ENCODE measurements at regions not wholly inside any gene's neighbourhood (a gene's known extent, or its start where the extent isn't known, plus 50 kb on each side); places are given as distances from the start of the nearest gene placed in this dataset.
"Not testable (repeated sequence)": the region's sequence is repeated elsewhere in the genome, so short reads cannot be mapped to it uniquely, and the experiment has no call there.

GRCh38 chr14:57060276-57060955 lies 208.3 kb downstream of the EXOC5 start:
- no peak for DNase-seq

GRCh38 chr14:57058319-57058718 lies 210.4 kb downstream of the EXOC5 start:
- peak; percentile 53 for DNase-seq

DNA sequence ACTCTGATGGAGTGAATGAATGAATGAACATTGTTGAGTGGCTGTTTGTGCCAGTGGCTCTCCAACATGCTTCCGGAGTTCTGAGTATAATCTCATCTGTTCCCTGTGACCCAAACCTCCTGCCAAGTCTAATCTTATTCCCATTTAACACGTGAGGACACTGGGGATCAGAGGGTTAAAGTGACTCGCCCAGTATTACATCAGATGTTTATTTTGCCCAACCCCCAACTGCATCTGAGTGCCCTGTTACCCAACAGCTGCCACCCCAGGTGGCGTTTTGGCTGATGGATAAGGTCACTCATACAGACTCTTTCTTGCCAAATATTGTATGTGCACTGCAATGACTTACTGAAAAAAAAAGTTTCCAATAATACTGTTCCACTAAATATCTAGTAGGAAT lies 210.9 kb downstream of the EXOC5 start:
- DNase-seq: peak; percentile 57

GRCh38 chr14:57056522-57056921 lies 212.2 kb downstream of the EXOC5 start:
- not testable (repeated sequence) for DNase-seq

DNA sequence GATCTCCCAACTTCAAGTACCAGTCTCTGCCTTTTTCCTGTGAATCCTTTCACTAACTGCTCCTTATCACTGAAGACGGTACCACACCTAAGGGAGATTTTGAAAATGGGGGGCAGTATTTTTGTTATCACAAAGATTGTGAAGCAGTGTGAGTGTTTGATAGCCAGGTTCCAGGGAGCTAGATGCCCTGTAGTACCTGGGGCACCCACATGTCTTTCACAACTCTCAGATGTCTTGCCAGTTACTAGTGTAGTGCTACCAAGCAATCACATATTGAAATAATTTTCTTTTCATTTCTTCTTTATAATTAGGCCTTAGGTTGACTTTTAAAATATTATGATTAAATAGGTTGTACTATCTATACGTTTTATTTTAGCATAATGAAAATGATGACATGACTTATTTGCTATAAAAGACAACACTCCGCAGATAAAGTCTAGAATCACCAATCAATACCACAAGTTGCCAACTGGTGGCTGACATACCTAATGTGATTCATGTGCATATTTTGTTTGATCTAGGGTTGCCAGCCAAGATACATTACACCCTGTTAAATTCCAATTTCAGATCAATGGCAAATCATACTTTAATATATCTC lies 215.9 kb downstream of the EXOC5 start:
- DNase-seq: no peak

DNA sequence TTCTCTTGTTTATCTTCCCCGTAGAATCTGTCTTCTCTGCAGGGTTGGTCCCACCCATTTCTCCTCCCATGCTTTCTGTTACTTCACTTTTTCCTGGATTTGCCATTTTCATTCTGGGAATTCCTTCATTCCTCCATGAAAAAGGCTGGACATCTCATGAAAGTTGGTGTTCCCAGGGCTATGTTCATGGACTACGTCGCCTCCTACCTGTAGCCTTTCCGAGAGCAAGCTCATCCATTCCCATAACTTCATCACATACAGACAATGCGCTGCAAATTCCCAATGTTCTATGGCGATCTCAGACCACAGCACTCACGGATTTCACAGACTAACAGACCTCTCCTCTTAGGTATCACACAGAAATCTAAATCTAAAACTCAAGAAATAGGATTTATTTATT lies 217.1 kb downstream of the EXOC5 start:
- DNase-seq: no peak

DNA sequence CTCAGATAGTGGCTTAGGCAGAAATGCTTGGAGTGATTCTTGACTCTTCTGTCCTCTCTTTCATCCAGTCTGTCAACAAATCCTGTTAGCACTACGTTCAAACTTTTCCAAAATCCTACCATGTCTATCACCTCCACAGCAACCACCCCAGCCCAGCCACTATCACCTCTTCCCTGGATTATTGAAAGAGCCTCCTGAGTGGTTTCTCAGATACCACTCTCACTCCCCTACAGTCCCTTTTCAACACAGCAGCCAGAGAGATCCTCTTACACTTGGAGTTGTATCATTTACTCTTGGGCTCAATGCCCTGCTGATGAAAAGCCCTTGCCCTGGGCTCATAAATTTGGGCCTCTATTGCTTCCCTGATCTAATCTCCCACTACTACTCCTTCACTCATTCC lies 218.9 kb downstream of the EXOC5 start:
- no peak for DNase-seq

- no peak for DNase-seq
Observed at GRCh38 chr14:57046175-57046574, 222.5 kb downstream of the EXOC5 start.

DNA sequence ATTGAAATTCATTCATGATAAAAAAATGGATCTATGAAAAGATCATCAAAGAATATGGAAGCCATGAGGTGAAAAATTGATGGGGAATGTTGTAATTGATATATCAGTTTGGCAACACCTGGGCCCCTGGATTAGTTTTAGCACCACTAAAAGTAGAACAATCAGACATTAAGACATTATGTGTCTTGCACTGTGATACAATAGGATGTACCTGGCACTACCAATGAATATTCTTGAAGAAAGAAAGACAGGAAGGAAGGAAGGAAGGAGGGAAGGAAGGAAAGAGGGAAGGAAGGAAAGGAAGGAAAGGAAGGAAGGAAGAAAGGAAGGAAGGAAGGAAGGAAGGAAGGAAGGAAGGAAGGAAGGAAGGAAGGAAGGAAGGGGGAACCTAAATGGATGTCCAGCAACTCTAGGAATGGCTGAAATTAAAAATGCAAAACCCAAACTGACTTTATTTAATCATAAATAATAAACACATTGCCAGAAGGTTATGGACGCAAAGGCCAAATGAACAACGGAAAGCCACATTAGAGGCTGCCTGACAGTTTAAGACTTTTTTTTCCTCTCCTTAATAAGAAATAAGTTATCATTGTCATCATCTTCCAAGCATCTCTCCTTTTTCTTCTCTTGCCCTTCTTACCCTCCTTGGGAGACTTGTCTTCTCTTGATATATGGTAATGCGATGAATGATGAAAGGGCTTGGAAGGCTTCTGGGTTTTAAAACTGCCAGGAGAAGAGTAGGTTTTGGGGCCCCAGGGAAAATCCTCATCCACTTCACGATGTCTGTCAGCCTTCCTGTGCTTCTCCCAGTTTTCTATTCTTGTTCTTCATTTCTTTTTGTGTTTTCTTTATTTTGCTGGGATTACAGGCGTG lies 224.4 kb downstream of the EXOC5 start:
- not testable (repeated sequence) for DNase-seq

DNA sequence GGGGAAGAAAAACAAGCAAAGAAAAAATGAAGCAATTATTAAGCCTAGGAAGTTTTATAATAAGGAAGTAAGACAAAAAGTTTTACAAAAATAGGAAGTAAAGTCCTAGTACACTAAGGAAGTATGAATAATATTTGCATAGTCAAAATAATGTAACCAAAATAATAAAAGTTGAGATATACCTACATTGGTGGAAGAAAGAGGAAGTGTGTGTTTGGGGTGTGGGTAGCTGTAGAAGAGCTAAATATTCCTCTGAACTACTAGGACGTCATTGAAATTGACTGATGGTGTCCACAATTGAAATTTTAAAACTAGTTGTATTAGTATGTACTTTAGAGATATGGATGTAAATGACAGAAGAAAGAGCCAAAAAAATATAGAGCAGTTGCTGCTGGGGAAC lies 228.4 kb upstream of the OTX2 start:
- DNase-seq: no peak

DNA sequence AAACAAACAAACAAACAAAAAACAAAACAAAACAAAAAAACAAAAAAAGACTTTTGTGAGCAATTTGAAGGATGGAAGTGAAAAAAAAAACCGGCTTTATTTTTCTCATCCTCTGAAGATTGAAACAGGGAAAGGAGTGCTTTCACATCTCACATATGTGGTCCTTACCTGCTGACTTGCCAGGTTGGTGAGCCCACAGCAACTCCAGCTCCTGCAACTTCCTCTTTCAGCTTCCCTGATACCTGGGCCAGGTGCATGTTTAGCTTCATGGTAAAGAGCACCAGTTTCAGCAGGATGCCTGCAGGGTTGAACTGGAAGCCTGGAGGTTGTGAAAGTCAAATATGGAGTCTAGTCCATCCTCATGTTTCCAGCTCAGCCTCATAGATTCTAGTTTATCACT lies 221.2 kb upstream of the OTX2 start:
- no peak for DNase-seq

- DNase-seq: no peak
Observed at GRCh38 chr14:57029620-57030253, 219.5 kb upstream of the OTX2 start.

DNA sequence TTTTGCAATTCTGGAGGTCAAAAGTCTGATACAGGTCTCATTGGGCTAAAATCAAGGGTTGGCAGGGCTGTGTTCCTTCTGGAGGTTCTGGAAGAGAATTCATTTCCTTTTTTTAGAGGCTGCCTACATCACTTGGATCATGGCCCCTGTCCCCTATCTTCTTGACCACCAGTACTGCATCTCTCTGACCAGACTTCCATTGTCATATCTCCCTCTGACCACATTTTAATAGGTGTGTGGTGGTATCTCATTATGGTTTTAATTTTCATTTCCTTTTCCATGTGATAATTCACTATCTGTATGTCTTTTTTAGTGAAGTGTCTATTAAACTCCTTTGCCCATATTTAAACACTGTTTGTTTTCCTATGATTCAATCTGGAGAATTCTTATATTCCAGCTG lies 215.2 kb upstream of the OTX2 start:
- no peak for DNase-seq

- DNase-seq: no peak
Observed at GRCh38 chr14:57022608-57023007, 212.3 kb upstream of the OTX2 start.

DNA sequence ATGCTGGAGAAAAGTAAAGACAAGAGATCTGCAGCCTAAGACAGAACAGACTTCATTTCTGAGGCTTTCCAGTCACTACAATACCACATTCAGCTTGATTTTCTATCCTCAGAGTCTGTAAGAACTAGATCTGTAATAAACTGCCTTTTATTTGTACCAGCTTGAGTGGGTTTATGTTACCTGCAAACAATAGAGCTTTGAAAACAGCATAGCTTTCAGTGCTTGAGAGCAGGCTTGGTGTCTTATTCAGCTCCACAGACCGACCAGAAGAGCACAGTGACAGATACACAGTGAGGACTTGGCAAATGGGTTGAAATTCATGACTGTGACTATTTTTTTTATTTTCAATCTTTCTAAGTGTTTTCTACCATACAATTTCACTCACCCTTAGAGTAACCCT lies 207.8 kb upstream of the OTX2 start:
- DNase-seq: no peak

- no peak for DNase-seq
Observed at GRCh38 chr14:57013987-57014386, 203.7 kb upstream of the OTX2 start.

DNA sequence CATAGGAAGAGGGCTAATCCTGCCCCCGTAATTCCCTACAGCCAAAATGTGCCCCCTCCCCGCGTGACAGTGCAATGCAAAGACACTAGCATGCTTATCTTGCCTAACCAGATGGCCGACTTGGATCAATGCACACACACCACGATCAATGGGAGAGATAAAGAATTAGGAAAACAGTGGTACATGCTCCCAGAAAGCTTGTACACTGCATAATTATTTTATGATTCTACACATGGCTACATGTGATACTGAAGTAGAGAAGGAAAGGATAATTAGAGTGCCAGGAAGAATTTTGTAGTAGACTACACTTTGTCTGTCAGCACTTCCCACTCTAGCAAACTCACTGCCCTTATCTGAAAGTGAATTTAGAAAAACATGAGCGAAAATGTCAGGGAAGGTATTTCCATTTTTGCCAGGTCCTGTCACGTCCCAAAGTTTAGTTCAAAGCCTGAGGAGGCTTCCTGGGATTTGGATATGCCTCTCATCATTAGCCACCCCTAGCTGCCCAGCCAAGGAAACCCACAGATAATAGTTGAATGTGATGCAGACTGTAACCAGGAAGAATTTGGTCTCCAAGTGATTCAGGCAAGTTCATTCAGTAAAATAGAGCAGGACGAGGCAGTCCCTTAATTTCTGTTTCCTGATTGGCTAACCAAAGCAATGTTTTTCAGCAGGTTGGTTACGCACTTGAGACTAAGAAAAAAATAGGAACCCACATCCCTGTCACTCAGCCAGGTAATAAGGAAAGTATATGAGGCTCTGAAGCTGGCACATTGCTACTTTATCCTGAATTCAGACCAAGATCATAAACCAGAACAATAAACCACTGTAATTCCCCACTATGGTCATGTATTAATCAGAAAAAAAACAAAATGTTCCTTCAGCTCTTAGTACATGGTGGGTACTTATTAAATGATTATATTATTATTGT lies 199.6 kb upstream of the OTX2 start:
- peak; percentile 91 for DNase-seq

DNA sequence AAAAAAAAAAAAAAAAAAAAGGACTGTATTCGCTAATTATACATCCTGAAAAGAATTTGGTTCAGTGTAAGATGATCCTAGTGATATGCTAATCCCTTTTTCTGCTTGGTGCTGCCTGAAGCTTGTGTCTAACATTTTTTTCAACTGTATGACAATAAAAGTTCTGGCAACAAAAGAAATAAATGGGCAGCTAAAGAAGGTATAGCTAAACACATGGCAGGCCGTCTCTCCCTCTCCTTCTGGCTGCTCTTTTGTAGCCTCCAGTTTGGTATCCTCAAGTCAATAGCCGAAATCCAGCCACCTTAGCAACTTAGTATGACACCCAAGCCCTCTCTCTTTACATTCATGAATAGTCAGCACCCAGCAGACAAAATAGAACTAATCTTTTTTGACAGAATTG lies 198.3 kb upstream of the OTX2 start:
- DNase-seq: peak; percentile 18

DNA sequence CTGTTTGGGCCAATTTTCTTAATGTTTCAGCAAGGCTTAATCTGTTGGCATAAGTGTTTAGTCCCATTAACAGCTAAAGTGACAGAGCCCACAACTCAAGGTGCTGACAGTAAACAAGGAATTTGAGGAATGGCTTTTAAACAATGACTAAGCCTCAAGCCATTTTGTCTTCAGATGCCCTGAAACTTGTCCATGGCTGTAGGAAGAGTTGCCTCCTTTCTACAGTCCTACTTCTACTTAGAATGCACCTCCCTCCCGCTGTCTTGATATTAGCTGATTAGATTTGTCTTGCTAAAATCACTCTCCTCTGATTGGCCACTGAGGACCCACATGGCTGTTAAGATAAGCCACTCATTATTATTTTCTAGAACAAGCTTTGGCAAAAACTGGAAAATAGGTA lies 188.4 kb upstream of the OTX2 start:
- no peak for DNase-seq

- DNase-seq: no peak
Observed at GRCh38 chr14:56996721-56997399, 186.6 kb upstream of the OTX2 start.

- no peak for DNase-seq
Observed at GRCh38 chr14:56995010-56995409, 184.7 kb upstream of the OTX2 start.

GRCh38 chr14:56992332-56992820 lies 182.1 kb upstream of the OTX2 start:
- no peak for DNase-seq
